Endothelial cell of umbilical vein (primary cell): ENCODE measurements at regions not wholly inside any gene's neighbourhood (a gene's known extent, or its start where the extent isn't known, plus 50 kb on each side); places are given as distances from the start of the nearest gene placed in this dataset.
A peak's percentile ranks its signal among the peaks of the same experiment; 100 is the strongest.
"Not testable (repeated sequence)": the region's sequence is repeated elsewhere in the genome, so short reads cannot be mapped to it uniquely, and the experiment has no call there.

Experiments
- BruUV-seq: library from RNA; stranded (reverse); fragments of 400-500 nt; replicated peaks from 2 replicates; lab custom pipeline; 2021; lab: Mats Ljungman, UMichigan
- CTCF ChIA-PET: fragments of 300-600, 350-600 bp; sonication (Branson Sonifier 250); formaldehyde crosslinking; loops from one replicate; lab custom pipeline; 2021; ENCODE audit warnings: antibody characterized with exemption, inconsistent platforms; lab: Charles Lee
- POLR2A ChIA-PET: fragments of 300-600, 350-600 bp; sonication (Branson Sonifier 250); formaldehyde crosslinking; loops from one replicate; lab custom pipeline; 2021; ENCODE audit warnings: antibody characterized with exemption, inconsistent platforms; lab: Charles Lee
- DNase-seq: peaks from one replicate; pipeline ENCODE4 v3.0.0-alpha.2; 2011; ENCODE audit warnings: low read depth, low spot score
- FAIRE-seq: peaks from 2 replicates; lab custom pipeline; 2011; peaks lifted over from hg19 to GRCh38; lab: Jason Lieb, UNC
- H2AFZ ChIP-seq: 2 replicates; pipeline ENCODE4 v1.6.0; 2012; ENCODE audit warnings: low read depth, low read length, control low read depth, inconsistent platforms
- H3K27ac ChIP-seq: 2 replicates; pipeline ENCODE4 v1.5.1; 2011; ENCODE audit warnings: low read depth, mild to moderate bottlenecking, control low read depth, low read length, moderate library complexity; ENCODE audit not compliant: insufficient read depth
- H3K27me3 ChIP-seq, 2 experiments: 2 replicates each; pipeline versions ENCODE4 v1.6.0 to v1.6.1; 2011; ENCODE audit warnings: low read length in 2 of 2, mixed read lengths in 1 of 2; ENCODE audit not compliant: control insufficient read depth in 2 of 2, insufficient read depth in 2 of 2
- H3K36me3 ChIP-seq, 2 experiments: 2 replicates in 1 of 2; 3 replicates in 1 of 2; pipeline ENCODE4 v1.5.1; 2011; ENCODE audit warnings: low read length in 2 of 2, mild to moderate bottlenecking in 1 of 2, moderate library complexity in 1 of 2; ENCODE audit not compliant: control insufficient read depth in 2 of 2, insufficient read depth in 2 of 2; ENCODE audit errors: extremely low read depth in 1 of 2
- H3K4me1 ChIP-seq: 3 replicates; pipeline ENCODE4 v1.5.1; 2011; ENCODE audit warnings: mild to moderate bottlenecking, low read length; ENCODE audit not compliant: control insufficient read depth, insufficient read depth; ENCODE audit errors: extremely low read depth
- H3K4me2 ChIP-seq: 2 replicates; pipeline ENCODE4 v1.6.1; 2011; ENCODE audit warnings: low read length, control low read depth, mixed read lengths; ENCODE audit not compliant: insufficient read depth
- H3K4me3 ChIP-seq, 3 experiments: fragments of 200-600 bp in 1 of 3; sonication (generic), shearing (Covaris generic) in 1 of 3; replicated peaks in 1 of 3; 2 replicates each; pipeline ENCODE4 v1.5.1; 2011 to 2016; ENCODE audit warnings: control low read depth in 3 of 3, low read length in 3 of 3, mild to moderate bottlenecking in 2 of 3, inconsistent platforms in 1 of 3, low read depth in 1 of 3, moderate library complexity in 1 of 3; ENCODE audit not compliant: insufficient read depth in 1 of 3
- H3K79me2 ChIP-seq: 2 replicates; pipeline ENCODE4 v1.6.0; 2012; ENCODE audit warnings: low read length, inconsistent platforms; ENCODE audit not compliant: control insufficient read depth, insufficient read depth
- H3K9ac ChIP-seq: replicated peaks from 2 replicates; pipeline ENCODE3; 2011; ENCODE audit warnings: low read length, control low read depth; ENCODE audit not compliant: insufficient read depth; ENCODE audit errors: extremely low read depth
- H3K9me1 ChIP-seq: replicated peaks from 3 replicates; pipeline ENCODE4 v1.6.0; 2011; ENCODE audit warnings: mild to moderate bottlenecking, low read length; ENCODE audit not compliant: control insufficient read depth, insufficient read depth; ENCODE audit errors: extremely low read depth
- H3K9me3 ChIP-seq: replicated peaks from 2 replicates; pipeline ENCODE4 v1.5.1; 2012; ENCODE audit warnings: low read length, inconsistent platforms; ENCODE audit not compliant: control insufficient read depth, insufficient read depth
- H4K20me1 ChIP-seq: replicated peaks from 2 replicates; pipeline ENCODE3; 2011; ENCODE audit warnings: mild to moderate bottlenecking, low read length; ENCODE audit not compliant: control insufficient read depth, insufficient read depth; ENCODE audit errors: extremely low read depth
- dilution Hi-C: fragments of 300-500 bp; cut with MboI; formaldehyde crosslinking; loops from one replicate; pipeline ENCODE4 v1.15.0; 2019; ENCODE audit warnings: low sequenced_read_pairs; ENCODE audit not compliant: extremely low pct_ligation_motif_present
- intact Hi-C: fragments of 100-400 bp; cut with micrococcal nuclease; formaldehyde crosslinking; loops from one replicate; pipeline ENCODE4 v1.10.0; 2022

GRCh38 chr3:125903780-125904455, 65.1 kb upstream of the ROPN1B start:
- POLR2A ChIA-PET, intact Hi-C loops, H3K9me3 ChIP-seq, BruUV-seq, H3K4me3 ChIP-seq, H3K9me1 ChIP-seq, H3K79me2 ChIP-seq, H3K36me3 ChIP-seq, FAIRE-seq, H4K20me1 ChIP-seq, H3K27ac ChIP-seq, DNase-seq, dilution Hi-C loops, H3K4me1 ChIP-seq, H3K9ac ChIP-seq, H3K27me3 ChIP-seq, H3K4me2 ChIP-seq, H2AFZ ChIP-seq: not testable (repeated sequence)
- CTCF ChIA-PET: interaction anchor here (1.1 kb wide), 1 partner anchor 25 kb away, joined by 3 read pairs; no protein-coding TSS in a partner anchor

- H3K4me3 ChIP-seq, H3K27ac ChIP-seq, CTCF ChIA-PET, H3K9me1 ChIP-seq, dilution Hi-C loops, H3K9ac ChIP-seq, H4K20me1 ChIP-seq, H3K4me1 ChIP-seq, H3K36me3 ChIP-seq, H3K27me3 ChIP-seq, BruUV-seq, DNase-seq, H2AFZ ChIP-seq, FAIRE-seq, intact Hi-C loops, H3K9me3 ChIP-seq, H3K79me2 ChIP-seq, H3K4me2 ChIP-seq: not testable (repeated sequence)
- POLR2A ChIA-PET: interaction anchor here (0.7 kb wide), 1 partner anchor 375 kb away, joined by 8 read pairs; no protein-coding TSS in a partner anchor
Observed at GRCh38 chr3:125907279-125907678, 61.7 kb upstream of the ROPN1B start.

GRCh38 chr3:125910851-125911250, 58.1 kb upstream of the ROPN1B start:
- dilution Hi-C loops, H3K4me3 ChIP-seq, H3K9ac ChIP-seq, H3K27ac ChIP-seq, H3K27me3 ChIP-seq, POLR2A ChIA-PET, H2AFZ ChIP-seq, DNase-seq, BruUV-seq, H4K20me1 ChIP-seq, H3K9me3 ChIP-seq, FAIRE-seq, H3K79me2 ChIP-seq, H3K36me3 ChIP-seq, CTCF ChIA-PET, H3K4me2 ChIP-seq, H3K4me1 ChIP-seq, H3K9me1 ChIP-seq: not testable (repeated sequence)
- intact Hi-C loops: loop anchor here (10.0 kb wide), 1 partner anchor 564 kb away; the partner anchor contains the start of gene ZXDC

GRCh38 chr3:125914608-125915436, 54.2 kb upstream of the ROPN1B start:
- H3K79me2 ChIP-seq, dilution Hi-C loops, H3K27me3 ChIP-seq, H3K9me3 ChIP-seq, H3K9me1 ChIP-seq, DNase-seq, H4K20me1 ChIP-seq, H3K27ac ChIP-seq, H3K4me1 ChIP-seq, H3K36me3 ChIP-seq, FAIRE-seq: not testable (repeated sequence)
- peak overlapping the region; percentile 66 for H2AFZ ChIP-seq
- peak overlapping the region; percentile 40 for H3K4me2 ChIP-seq
- POLR2A ChIA-PET: interaction anchor here (0.6 kb wide), 1 partner anchor 1844 kb away, joined by 4 read pairs; no protein-coding TSS in a partner anchor
- TSS peak; percentile 31 for BruUV-seq
- H3K4me3 ChIP-seq: peak overlapping the region in 2 of 3 experiments; percentile 7 to 37
- intact Hi-C loops: loop anchor here (5.0 to 10.0 kb wide), 4 partner anchors 148 to 560 kb away; partner anchors contain the start of genes OSBPL11, SLC41A3 and ZXDC
- H3K9ac ChIP-seq: peak overlapping the region; percentile 16
- CTCF ChIA-PET: interaction anchor here (1.8 kb wide), 1 partner anchor 148 kb away, joined by 7 read pairs; no protein-coding TSS in a partner anchor
